CD4-positive, alpha-beta T cell treated with Interleukin-17A for 1 hour (primary cell): ENCODE measurements at regions not wholly inside any gene's neighbourhood (a gene's known extent, or its start where the extent isn't known, plus 50 kb on each side); places are given as distances from the start of the nearest gene placed in this dataset.

Experiments used
- DNase-seq: peaks from one replicate; pipeline ENCODE4 v3.0.0-alpha.2; 2020

GRCh38 chr5:158174918-158175851 is 316.2 kb upstream of the CLINT1 start:
- peak; percentile 32 for DNase-seq

GRCh38 chr5:158174026-158174425 is 315.1 kb upstream of the CLINT1 start:
- DNase-seq: no peak

GRCh38 chr5:158172005-158172404 is 313.1 kb upstream of the CLINT1 start:
- DNase-seq: no peak

GRCh38 chr5:158170534-158170933 is 311.6 kb upstream of the CLINT1 start:
- DNase-seq: no peak

- DNase-seq: no peak
Observed at GRCh38 chr5:158170060-158170459, 311.1 kb upstream of the CLINT1 start.

- no peak for DNase-seq
Observed at GRCh38 chr5:158166424-158166823, 307.5 kb upstream of the CLINT1 start.

- no peak for DNase-seq
Observed at GRCh38 chr5:158165647-158166046, 306.7 kb upstream of the CLINT1 start.

GRCh38 chr5:158164296-158165047 is 305.5 kb upstream of the CLINT1 start:
- no peak for DNase-seq

- no peak for DNase-seq
Observed at GRCh38 chr5:158163451-158164295, 304.7 kb upstream of the CLINT1 start.

GRCh38 chr5:158162479-158163034 is 303.6 kb upstream of the CLINT1 start:
- no peak for DNase-seq

GRCh38 chr5:158162026-158162425 is 303.1 kb upstream of the CLINT1 start:
- no peak for DNase-seq

GRCh38 chr5:158159621-158160020 is 300.7 kb upstream of the CLINT1 start:
- DNase-seq: no peak

GRCh38 chr5:158155811-158156505 is 297.0 kb upstream of the CLINT1 start:
- no peak for DNase-seq

- no peak for DNase-seq
Observed at GRCh38 chr5:158155067-158155466, 296.1 kb upstream of the CLINT1 start.

GRCh38 chr5:158154226-158155005 is 295.5 kb upstream of the CLINT1 start:
- no peak for DNase-seq

GRCh38 chr5:158153508-158153907 is 294.6 kb upstream of the CLINT1 start:
- DNase-seq: no peak

- no peak for DNase-seq
Observed at GRCh38 chr5:158152136-158152535, 293.2 kb upstream of the CLINT1 start.

GRCh38 chr5:158147227-158147626 is 288.3 kb upstream of the CLINT1 start:
- no peak for DNase-seq

- no peak for DNase-seq
Observed at GRCh38 chr5:158145827-158146226, 286.9 kb upstream of the CLINT1 start.

- no peak for DNase-seq
Observed at GRCh38 chr5:158143081-158143480, 284.1 kb upstream of the CLINT1 start.

GRCh38 chr5:158142156-158142555 is 283.2 kb upstream of the CLINT1 start:
- no peak for DNase-seq
